ENCODE measurements at regions not wholly inside any gene's neighbourhood (a gene's known extent, or its start where the extent isn't known, plus 50 kb on each side); places are given as distances from the start of the nearest gene placed in this dataset.
A peak's percentile ranks its signal among the peaks of the same experiment; 100 is the strongest.

- Histone ChIP-seq H4K20me1 (ENCODE audit: insufficient read depth, poor library complexity, severe bottlenecking) (no peaks in the 10 kb centered on the region), H2AFZ (no peak overlapping the region), H3K27ac (no peak overlapping the region), H3K36me3 (replicated peaks; ENCODE audit: insufficient read depth, low read depth) (no peaks in the 10 kb centered on the region), H3K4me3 (no peak overlapping the region), H3K27me3 (no peaks in the 10 kb centered on the region), H3K9me2 (replicated peaks; ENCODE audit: insufficient read depth) (no peaks in the 10 kb centered on the region), H3K4me1 (ENCODE audit: insufficient read depth) (no peaks in the 10 kb centered on the region), H3K9me3 (ENCODE audit: low read depth) (no peaks in the 10 kb centered on the region), H3K4me2 (no peak overlapping the region), H3K79me2 (no peaks in the 10 kb centered on the region)
- WGBS (ENCODE audit: low lambda C conversion rate, missing lambda C conversion rate) = 62% methylated on average over 3 of the region's 3 CpGs
- no peak for DNase-seq (ENCODE audit: low spot score)
- TF ChIP-seq EZH2phosphoT487 (IDR thresholded peaks at IDR 0.05; ENCODE audit: low read depth, severe bottlenecking, unreplicated experiment) = no peak
- no peak for TF ChIP-seq CTCF (IDR thresholded peaks at IDR 0.05; ENCODE audit: poor library complexity)
- no peak for TF ChIP-seq EZH2 (IDR thresholded peaks at IDR 0.05; ENCODE audit: borderline replicate concordance)
These were observed 417.9 kb upstream of the DDI1 start for GRCh38 chr11:103618528-103618927.

DNA sequence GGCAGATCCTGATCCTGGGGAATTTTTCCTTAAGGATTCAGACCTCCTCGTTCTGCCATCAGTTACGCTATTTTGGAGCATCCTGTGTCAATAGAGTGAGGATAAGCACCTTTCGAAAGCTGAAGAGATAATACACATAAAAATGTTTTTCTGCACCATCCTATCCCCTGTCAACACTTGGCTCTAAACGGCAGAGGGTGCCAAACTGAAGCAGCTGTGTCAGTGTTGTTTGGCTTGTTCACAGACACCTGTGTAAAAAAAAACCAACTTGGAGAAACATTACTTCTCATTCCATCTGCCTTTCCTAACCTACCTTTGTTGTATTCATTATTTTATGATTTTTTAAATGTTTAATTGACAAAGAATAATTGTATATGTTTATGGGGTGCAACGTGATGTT lies 417.0 kb upstream of the DDI1 start:
- H4K20me1 ChIP-seq (ENCODE audit: insufficient read depth, poor library complexity, severe bottlenecking) = no peaks in the 10 kb centered on the region
- no peak overlapping the region for H3K4me3 ChIP-seq
- no peak overlapping the region for H3K27ac ChIP-seq
- no peak overlapping the region for H3K4me2 ChIP-seq
- TF ChIP-seq EZH2 (IDR thresholded peaks at IDR 0.05; ENCODE audit: borderline replicate concordance) = no peak
- no peak for TF ChIP-seq EZH2phosphoT487 (IDR thresholded peaks at IDR 0.05; ENCODE audit: low read depth, severe bottlenecking, unreplicated experiment)
- peak; percentile 26 for TF ChIP-seq CTCF (IDR thresholded peaks at IDR 0.05; ENCODE audit: poor library complexity)
- no peaks in the 10 kb centered on the region for H3K79me2 ChIP-seq
- H3K4me1 ChIP-seq (ENCODE audit: insufficient read depth) = no peaks in the 10 kb centered on the region
- no peaks in the 10 kb centered on the region for H3K36me3 ChIP-seq (replicated peaks; ENCODE audit: insufficient read depth, low read depth)
- H3K9me3 ChIP-seq (ENCODE audit: low read depth) = no peaks in the 10 kb centered on the region
- WGBS (ENCODE audit: low lambda C conversion rate, missing lambda C conversion rate) = 58% methylated on average over 5 of the region's 5 CpGs
- no peaks in the 10 kb centered on the region for H3K9me2 ChIP-seq (replicated peaks; ENCODE audit: insufficient read depth)
- DNase-seq (ENCODE audit: low spot score) = peak; percentile 11
- no peaks in the 10 kb centered on the region for H3K27me3 ChIP-seq
- no peak overlapping the region for H2AFZ ChIP-seq

DNA sequence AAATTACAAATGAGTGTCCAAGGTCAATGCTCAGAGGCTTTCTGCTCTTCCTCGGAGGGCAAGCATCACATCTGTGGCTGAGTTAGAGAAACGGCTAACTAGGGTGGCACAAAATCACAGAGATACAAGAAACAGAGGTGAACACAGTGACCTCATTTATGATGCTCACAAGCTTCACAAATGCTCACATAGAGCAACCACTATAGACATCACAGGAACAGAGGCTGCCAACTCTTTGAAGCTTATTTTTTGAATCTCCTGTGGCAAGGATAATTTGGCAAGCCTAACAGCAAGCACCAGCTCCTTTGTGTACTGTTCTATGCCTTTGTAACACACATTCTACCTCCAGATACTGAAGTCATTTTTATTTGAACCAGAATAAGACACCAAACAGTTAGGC lies 416.5 kb upstream of the DDI1 start:
- Histone ChIP-seq H3K4me2 (no peak overlapping the region), H3K4me1 (ENCODE audit: insufficient read depth) (no peaks in the 10 kb centered on the region), H3K27ac (no peak overlapping the region), H3K79me2 (no peaks in the 10 kb centered on the region), H3K9me2 (replicated peaks; ENCODE audit: insufficient read depth) (no peaks in the 10 kb centered on the region), H3K36me3 (replicated peaks; ENCODE audit: insufficient read depth, low read depth) (no peaks in the 10 kb centered on the region), H2AFZ (no peak overlapping the region), H3K9me3 (ENCODE audit: low read depth) (no peaks in the 10 kb centered on the region), H4K20me1 (ENCODE audit: insufficient read depth, poor library complexity, severe bottlenecking) (no peaks in the 10 kb centered on the region), H3K4me3 (no peak overlapping the region), H3K27me3 (no peaks in the 10 kb centered on the region)
- 69% methylated on average over 2 of the region's 2 CpGs for WGBS (ENCODE audit: low lambda C conversion rate, missing lambda C conversion rate)
- DNase-seq (ENCODE audit: low spot score) = no peak
- TF ChIP-seq EZH2 (IDR thresholded peaks at IDR 0.05; ENCODE audit: borderline replicate concordance) (no peak), CTCF (IDR thresholded peaks at IDR 0.05; ENCODE audit: poor library complexity) (no peak), EZH2phosphoT487 (IDR thresholded peaks at IDR 0.05; ENCODE audit: low read depth, severe bottlenecking, unreplicated experiment) (no peak)

DNA sequence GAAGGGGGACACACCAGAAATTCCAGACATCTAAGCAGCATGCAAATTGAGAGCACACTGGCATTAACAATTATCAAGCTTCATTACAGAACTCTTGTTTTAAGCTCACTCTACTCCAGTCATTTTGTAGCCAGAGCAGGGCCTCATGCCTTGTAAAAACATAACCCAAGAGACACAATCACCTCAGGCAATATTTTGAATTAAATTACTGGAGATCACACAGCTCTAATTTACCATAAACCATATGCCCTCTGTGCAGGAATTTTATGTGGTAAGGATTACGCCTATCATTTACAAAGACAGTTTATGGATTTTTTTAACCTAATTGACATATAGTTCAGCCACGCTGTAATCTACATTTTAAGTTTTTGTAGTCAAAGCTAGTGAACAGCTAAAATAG lies 414.1 kb upstream of the DDI1 start:
- H4K20me1 ChIP-seq (ENCODE audit: insufficient read depth, poor library complexity, severe bottlenecking) = no peaks in the 10 kb centered on the region
- no peaks in the 10 kb centered on the region for H3K9me3 ChIP-seq (ENCODE audit: low read depth)
- no peaks in the 10 kb centered on the region for H3K36me3 ChIP-seq (replicated peaks; ENCODE audit: insufficient read depth, low read depth)
- no peaks in the 10 kb centered on the region for H3K4me1 ChIP-seq (ENCODE audit: insufficient read depth)
- H3K4me2 ChIP-seq = no peak overlapping the region
- H3K9me2 ChIP-seq (replicated peaks; ENCODE audit: insufficient read depth) = no peaks in the 10 kb centered on the region
- H2AFZ ChIP-seq = no peak overlapping the region
- TF ChIP-seq CTCF (IDR thresholded peaks at IDR 0.05; ENCODE audit: poor library complexity) (no peak), EZH2 (IDR thresholded peaks at IDR 0.05; ENCODE audit: borderline replicate concordance) (no peak), EZH2phosphoT487 (IDR thresholded peaks at IDR 0.05; ENCODE audit: low read depth, severe bottlenecking, unreplicated experiment) (no peak)
- H3K4me3 ChIP-seq = no peak overlapping the region
- DNase-seq (ENCODE audit: low spot score) = no peak
- no peak overlapping the region for H3K27ac ChIP-seq
- 58% methylated on average over 2 of the region's 2 CpGs for WGBS (ENCODE audit: low lambda C conversion rate, missing lambda C conversion rate)
- no peaks in the 10 kb centered on the region for H3K27me3 ChIP-seq
- no peaks in the 10 kb centered on the region for H3K79me2 ChIP-seq
